ENCODE measurements at regions not wholly inside any gene's neighbourhood (a gene's known extent, or its start where the extent isn't known, plus 50 kb on each side); places are given as distances from the start of the nearest gene placed in this dataset.

GRCh38 chr1:194889310-194889709 is 1702.9 kb upstream of the B3GALT2 start:
- ATAC-seq (peak; percentile 63), DNase-seq (ENCODE audit: low read depth, low spot score) (no peak), FAIRE-seq (no peak)
- intact Hi-C loops (cut with micrococcal nuclease; ENCODE audit: unreplicated experiment) (no loop called here), in situ Hi-C loops (cut with MboI) (no loop called here)
- ChIA-PET POLR2A (no interaction called here), SMC1A (ENCODE audit: uncharacterized antibody, unreplicated experiment) (no interaction called here), CTCF (no interaction called here), RAD21 (ENCODE audit: unreplicated experiment) (no interaction called here)
- Histone ChIP-seq H3K9ac (ENCODE audit: control insufficient read depth, insufficient read depth, low read length) (no peak overlapping the region), H3K27ac (ENCODE audit: control insufficient read depth, insufficient read depth) (no peak overlapping the region), H3K79me2 (ENCODE audit: control insufficient read depth, insufficient read depth, low read length) (no peaks in the 10 kb centered on the region), H2AFZ (ENCODE audit: control insufficient read depth, low read depth, low read length) (no peak overlapping the region), H4K20me1 (ENCODE audit: control insufficient read depth, insufficient read depth) (no peaks in the 10 kb centered on the region), H3K4me3 (no peak overlapping the region), H3K27me3 (replicated peaks in 1 of 2; ENCODE audit: control insufficient read depth in 2 of 2, insufficient read depth in 2 of 2, low read length in 1 of 2) (no peaks in the 10 kb centered on the region), H3K4me2 (ENCODE audit: control insufficient read depth, insufficient read depth) (no peak overlapping the region), H3K4me1 (ENCODE audit: control insufficient read depth, insufficient read depth, low read length) (no peaks in the 10 kb centered on the region), H3K9me3 (replicated peaks; ENCODE audit: control insufficient read depth, insufficient read depth, low read length) (no peaks in the 10 kb centered on the region), H3K36me3 (ENCODE audit: control insufficient read depth in 2 of 2, insufficient read depth in 2 of 2, low read length in 1 of 2) (no peaks in the 10 kb centered on the region)
- TF ChIP-seq REST (IDR thresholded peaks at IDR 0.05; ENCODE audit: low read depth, low read length) (peak; percentile 69), BRCA1 (IDR thresholded peaks at IDR 0.05; ENCODE audit: low read depth, low read length) (no peak)
- WGBS (ENCODE audit: insufficient coverage, insufficient replicate concordance, low lambda C conversion rate, missing lambda C conversion rate), result 0% methylated on average over 3 of the region's 3 CpGs
- no TSS peak for BruUV-seq (replicated peaks)

- intact Hi-C loops (cut with micrococcal nuclease; ENCODE audit: unreplicated experiment), result no loop called here
- WGBS (ENCODE audit: insufficient coverage, insufficient replicate concordance, low lambda C conversion rate, missing lambda C conversion rate), result 0% methylated on average over 2 of the region's 2 CpGs
Observed at GRCh38 chr1:194870860-194871259, 1684.4 kb upstream of the B3GALT2 start.

More at GRCh38 chr1:194870860-194871259, 1684.4 kb upstream of the B3GALT2 start:
- no peaks in the 10 kb centered on the region for H3K9me3 ChIP-seq (replicated peaks; ENCODE audit: control insufficient read depth, insufficient read depth, low read length)
- H2AFZ ChIP-seq (ENCODE audit: control insufficient read depth, low read depth, low read length), result no peak overlapping the region
- TF ChIP-seq MEF2A (IDR thresholded peaks at IDR 0.05; ENCODE audit: insufficient read depth, low read depth, low read length) (no peak), PML (IDR thresholded peaks at IDR 0.05; ENCODE audit: low read length) (no peak), RAD21 (IDR thresholded peaks at IDR 0.05; ENCODE audit: insufficient read depth, low read depth, low read length) (peak; percentile 59)
- in situ Hi-C loops (cut with MboI), result no loop called here
- no peaks in the 10 kb centered on the region for H3K27me3 ChIP-seq (replicated peaks in 1 of 2; ENCODE audit: control insufficient read depth in 2 of 2, insufficient read depth in 2 of 2, low read length in 1 of 2)
- no peaks in the 10 kb centered on the region for H4K20me1 ChIP-seq (ENCODE audit: control insufficient read depth, insufficient read depth)
- no peak overlapping the region for H3K4me2 ChIP-seq (ENCODE audit: control insufficient read depth, insufficient read depth)
- SMC1A ChIA-PET (ENCODE audit: uncharacterized antibody, unreplicated experiment), result no interaction called here
- DNase-seq (ENCODE audit: low read depth, low spot score) (no peak), FAIRE-seq (no peak), ATAC-seq (peak; percentile 49)
- no peak overlapping the region for H3K9ac ChIP-seq (ENCODE audit: control insufficient read depth, insufficient read depth, low read length)
- RAD21 ChIA-PET (ENCODE audit: unreplicated experiment), result no interaction called here
- no peaks in the 10 kb centered on the region for H3K36me3 ChIP-seq (ENCODE audit: control insufficient read depth in 2 of 2, insufficient read depth in 2 of 2, low read length in 1 of 2)
- no peaks in the 10 kb centered on the region for H3K4me1 ChIP-seq (ENCODE audit: control insufficient read depth, insufficient read depth, low read length)
- POLR2A ChIA-PET, result no interaction called here
- H3K4me3 ChIP-seq, result no peak overlapping the region
- no peaks in the 10 kb centered on the region for H3K79me2 ChIP-seq (ENCODE audit: control insufficient read depth, insufficient read depth, low read length)
- CTCF ChIA-PET, result interaction anchor here (1.0 kb wide), 1 partner anchor 60 kb away, joined by 3 read pairs; no protein-coding TSS in a partner anchor
- H3K27ac ChIP-seq (ENCODE audit: control insufficient read depth, insufficient read depth), result no peak overlapping the region
- no TSS peak for BruUV-seq (replicated peaks)
